ENCODE measurements at regions not wholly inside any gene's neighbourhood (a gene's known extent, or its start where the extent isn't known, plus 50 kb on each side); places are given as distances from the start of the nearest gene placed in this dataset.

GRCh38 chr3:31453430-31453829 lies 79.3 kb upstream of the STT3B start:
- dilution Hi-C loops (cut with MboI; ENCODE audit: extremely low pct_ligation_motif_present, low sequenced_read_pairs): no loop called here
- DNase-seq (ENCODE audit: low read depth, low spot score): no peak
- FAIRE-seq: no peak

GRCh38 chr3:31455524-31455923 lies 77.2 kb upstream of the STT3B start:
- no peak overlapping the region for H3K27ac ChIP-seq (ENCODE audit: control insufficient read depth, insufficient read depth, low read length)
- no peak overlapping the region for H3K9ac ChIP-seq (ENCODE audit: control insufficient read depth, extremely low read depth, insufficient read depth, low read length)
- no peaks in the 10 kb centered on the region for H3K9me3 ChIP-seq (ENCODE audit: control insufficient read depth, low read depth, low read length)
- dilution Hi-C loops (cut with MboI; ENCODE audit: extremely low pct_ligation_motif_present, low sequenced_read_pairs): no loop called here
- H2AFZ ChIP-seq (ENCODE audit: control insufficient read depth, low read length): no peak overlapping the region
- H3K36me3 ChIP-seq (ENCODE audit: control insufficient read depth in 2 of 2, extremely low read depth in 1 of 2, insufficient read depth in 2 of 2, low read length in 2 of 2): no peaks in the 10 kb centered on the region
- no peak for FAIRE-seq
- no peaks in the 10 kb centered on the region for H3K9me1 ChIP-seq (ENCODE audit: control insufficient read depth, extremely low read depth, insufficient read depth, low read length)
- no peak overlapping the region for H3K4me2 ChIP-seq (ENCODE audit: control insufficient read depth, extremely low read depth, insufficient read depth, low read depth, low read length)
- DNase-seq (ENCODE audit: low read depth, low spot score): no peak
- peaks cover 4% of the 10 kb centered on the region for H3K27me3 ChIP-seq (ENCODE audit: control insufficient read depth, extremely low read depth, insufficient read depth, low read length)
- TF ChIP-seq EZH2 (IDR thresholded peaks at IDR 0.05; ENCODE audit: low read length) (no peak), CTCF (optimal IDR thresholded peaks at IDR 0.05 in 1 of 3, IDR thresholded peaks at IDR 0.05 in 1 of 3, conservative IDR thresholded peaks at IDR 0.05 in 1 of 3; ENCODE audit: extremely low read depth in 1 of 3, insufficient read depth in 2 of 3, low read length in 3 of 3) (no peak)
- H3K4me3 ChIP-seq (ENCODE audit: control insufficient read depth in 2 of 3, extremely low read depth in 1 of 3, insufficient read depth in 2 of 3, low read depth in 1 of 3, low read length in 3 of 3): no peak overlapping the region
- no peaks in the 10 kb centered on the region for H4K20me1 ChIP-seq (ENCODE audit: control insufficient read depth, extremely low read depth, insufficient read depth, low read length)
- H3K79me2 ChIP-seq (ENCODE audit: control insufficient read depth, insufficient read depth, low read length): no peaks in the 10 kb centered on the region
- H3K4me1 ChIP-seq (ENCODE audit: control insufficient read depth, extremely low read depth, insufficient read depth, low read length): no peaks in the 10 kb centered on the region

More at GRCh38 chr3:31453430-31453829, 79.3 kb upstream of the STT3B start:
- no peaks in the 10 kb centered on the region for H3K79me2 ChIP-seq (ENCODE audit: control insufficient read depth, insufficient read depth, low read length)
- no peak overlapping the region for H3K27ac ChIP-seq (ENCODE audit: control insufficient read depth, insufficient read depth, low read length)
- TF ChIP-seq EZH2 (IDR thresholded peaks at IDR 0.05; ENCODE audit: low read length): no peak
- TF ChIP-seq CTCF (optimal IDR thresholded peaks at IDR 0.05 in 1 of 3, IDR thresholded peaks at IDR 0.05 in 1 of 3, conservative IDR thresholded peaks at IDR 0.05 in 1 of 3; ENCODE audit: extremely low read depth in 1 of 3, insufficient read depth in 2 of 3, low read length in 3 of 3): no peak
- H4K20me1 ChIP-seq (ENCODE audit: control insufficient read depth, extremely low read depth, insufficient read depth, low read length): no peaks in the 10 kb centered on the region
- H3K9ac ChIP-seq (ENCODE audit: control insufficient read depth, extremely low read depth, insufficient read depth, low read length): no peak overlapping the region
- no peak overlapping the region for H3K4me3 ChIP-seq (ENCODE audit: control insufficient read depth in 2 of 3, extremely low read depth in 1 of 3, insufficient read depth in 2 of 3, low read depth in 1 of 3, low read length in 3 of 3)
- H3K27me3 ChIP-seq (ENCODE audit: control insufficient read depth, extremely low read depth, insufficient read depth, low read length): no peaks in the 10 kb centered on the region
- H3K9me3 ChIP-seq (ENCODE audit: control insufficient read depth, low read depth, low read length): no peaks in the 10 kb centered on the region
- no peak overlapping the region for H3K4me2 ChIP-seq (ENCODE audit: control insufficient read depth, extremely low read depth, insufficient read depth, low read depth, low read length)
- H3K36me3 ChIP-seq (ENCODE audit: control insufficient read depth in 2 of 2, extremely low read depth in 1 of 2, insufficient read depth in 2 of 2, low read length in 2 of 2): no peaks in the 10 kb centered on the region
- H3K9me1 ChIP-seq (ENCODE audit: control insufficient read depth, extremely low read depth, insufficient read depth, low read length): no peaks in the 10 kb centered on the region
- no peak overlapping the region for H2AFZ ChIP-seq (ENCODE audit: control insufficient read depth, low read length)
- no peaks in the 10 kb centered on the region for H3K4me1 ChIP-seq (ENCODE audit: control insufficient read depth, extremely low read depth, insufficient read depth, low read length)

Data from keratinocyte (primary cell).